CD4-positive, alpha-beta T cell (primary cell): ENCODE measurements at regions not wholly inside any gene's neighbourhood (a gene's known extent, or its start where the extent isn't known, plus 50 kb on each side); places are given as distances from the start of the nearest gene placed in this dataset.

Experiments used
- ATAC-seq: fragments of 200-7000 bp; cut with Tn5 transposase; one replicate; pipeline ENCODE4 v1.10.0; 2022; ENCODE audit warnings: mild to moderate bottlenecking; ENCODE audit not compliant: poor library complexity
- CTCF ChIA-PET: fragments of 350-600 bp; sonication (Branson Sonifier 250); formaldehyde crosslinking; loops from one replicate; lab custom pipeline; 2021; ENCODE audit warnings: antibody characterized with exemption, inconsistent platforms; lab: Charles Lee
- POLR2A ChIA-PET: fragments of 350-600 bp; sonication (Branson Sonifier 250); formaldehyde crosslinking; loops from one replicate; lab custom pipeline; 2021; ENCODE audit warnings: antibody characterized with exemption, inconsistent platforms; lab: Charles Lee
- DNase-seq, 14 experiments: peaks; one replicate each; pipeline ENCODE4 v3.0.0-alpha.2; 2013 to 2020; ENCODE audit warnings: mixed read lengths in 2 of 14
- H3K27ac ChIP-seq, 2 donors: one replicate each; pipeline versions ENCODE4 v1.5.1 to v1.7.0; 2013; ENCODE audit warnings: low read length in 2 of 2, low read depth in 1 of 2, mild to moderate bottlenecking in 1 of 2
- H3K27me3 ChIP-seq, 2 experiments: 1 replicate in 1 of 2; 2 replicates in 1 of 2; pipeline versions ENCODE4 v1.6.1 to v1.7.0; 2013; ENCODE audit warnings: low read length in 2 of 2, control low read depth in 1 of 2, mild to moderate bottlenecking in 1 of 2, moderate library complexity in 1 of 2; ENCODE audit not compliant: insufficient read depth in 2 of 2, control insufficient read depth in 1 of 2
- H3K36me3 ChIP-seq: one replicate; pipeline ENCODE4 v1.6.1; 2013; ENCODE audit warnings: low read length, control low read depth; ENCODE audit not compliant: insufficient read depth
- H3K4me1 ChIP-seq: one replicate; pipeline ENCODE4 v1.6.1; 2013; ENCODE audit warnings: low read length, control low read depth; ENCODE audit not compliant: insufficient read depth
- H3K4me3 ChIP-seq: one replicate; pipeline ENCODE4 v1.5.1; 2013; ENCODE audit warnings: mild to moderate bottlenecking, low read length, moderate library complexity
- H3K9me3 ChIP-seq, 2 experiments: 1 replicate in 1 of 2; 2 replicates in 1 of 2; pipeline versions ENCODE4 v1.6.1 to v1.7.0; 2013; ENCODE audit warnings: low read length in 2 of 2, mild to moderate bottlenecking in 2 of 2, control low read depth in 1 of 2, moderate library complexity in 1 of 2; ENCODE audit not compliant: control insufficient read depth in 1 of 2, insufficient read depth in 1 of 2
- H3K27ac Mint-ChIP-seq: one replicate; pipeline ENCODE4 v1.8.0; 2020; ENCODE audit warnings: mixed read lengths
- H3K27me3 Mint-ChIP-seq: one replicate; pipeline ENCODE4 v1.8.0; 2021; ENCODE audit warnings: mixed read lengths
- H3K36me3 Mint-ChIP-seq: one replicate; pipeline ENCODE4 v1.8.0; 2021; ENCODE audit warnings: low read depth, mixed read lengths
- H3K4me1 Mint-ChIP-seq: one replicate; pipeline ENCODE4 v1.8.0; 2021; ENCODE audit warnings: low read depth, mixed read lengths
- H3K4me3 Mint-ChIP-seq: one replicate; pipeline ENCODE4 v1.8.0; 2020; ENCODE audit warnings: mild to moderate bottlenecking, mixed read lengths
- H3K9me3 Mint-ChIP-seq: one replicate; pipeline ENCODE4 v1.8.0; 2020; ENCODE audit warnings: mixed read lengths
- CTCF ChIP-seq: fragments of 200-600 bp; IDR thresholded peaks from one replicate; pipeline ENCODE4 v1.8.0; 2022; ENCODE audit warnings: antibody characterized with exemption, mild to moderate bottlenecking
- intact Hi-C, 2 experiments: fragments of 100-400 bp; cut with DNase I in 1 of 2; cut with micrococcal nuclease in 1 of 2; formaldehyde crosslinking; loops; one replicate each; pipeline versions ENCODE4 v1.15.1 to v1.9.0; 2023 to 2025; cut with DNase I, micrococcal nuclease

DNA sequence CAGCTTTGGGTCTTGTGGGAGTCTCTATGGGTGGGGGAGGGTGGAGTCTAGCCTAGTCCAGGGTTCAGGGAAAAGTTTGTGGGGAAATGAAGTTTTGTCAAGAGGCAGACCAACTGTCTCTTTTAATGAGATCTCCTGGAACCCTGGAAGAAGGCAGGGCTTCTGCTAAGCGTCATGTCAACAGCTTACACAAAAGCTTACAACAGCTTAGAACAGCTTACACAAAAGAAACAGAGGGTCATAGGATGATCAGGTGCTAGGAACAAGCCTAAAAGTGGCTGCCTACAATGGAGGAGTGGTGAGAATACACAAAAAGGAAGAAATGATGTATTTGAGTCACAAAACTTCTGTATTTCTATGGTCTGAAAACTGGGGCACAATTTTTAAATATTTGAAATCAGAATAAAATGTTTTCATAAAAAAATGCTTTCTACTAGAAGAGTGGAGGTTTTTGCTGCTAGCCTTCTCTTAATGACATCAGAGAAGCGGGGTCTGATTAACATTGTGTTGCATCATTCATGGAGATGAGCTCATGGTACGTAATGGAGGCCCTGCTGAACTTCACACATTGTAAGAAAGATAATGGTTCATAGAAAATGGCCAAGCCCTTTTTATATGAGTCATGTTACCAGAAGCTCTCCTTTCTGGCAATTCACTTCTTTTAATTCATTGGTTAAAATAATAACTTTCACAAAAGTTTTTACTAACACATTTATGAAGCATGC is 351.0 kb downstream of the PIK3C3 start:
- H3K27me3 ChIP-seq = no peaks in the 10 kb centered on the region
- intact Hi-C loops = no loop called here
- Mint-ChIP-seq H3K4me1 (no peaks in the 10 kb centered on the region), H3K36me3 (no peaks in the 10 kb centered on the region), H3K27ac (no peak overlapping the region), H3K9me3 (peaks cover 2% of the 10 kb centered on the region), H3K4me3 (no peak overlapping the region), H3K27me3 (no peaks in the 10 kb centered on the region)
- H3K4me3 ChIP-seq = no peak overlapping the region
- H3K9me3 ChIP-seq = no peaks in the 10 kb centered on the region
- ATAC-seq = no peak
- DNase-seq = no peak
- CTCF ChIA-PET = no interaction called here
- H3K27ac ChIP-seq = no peak overlapping the region
- no peaks in the 10 kb centered on the region for H3K4me1 ChIP-seq
- no peak for TF ChIP-seq CTCF
- POLR2A ChIA-PET = no interaction called here
- no peaks in the 10 kb centered on the region for H3K36me3 ChIP-seq

- DNase-seq (no peak), ATAC-seq (no peak)
- Histone ChIP-seq H3K27ac (no peak overlapping the region), H3K36me3 (no peaks in the 10 kb centered on the region), H3K4me1 (no peaks in the 10 kb centered on the region), H3K4me3 (no peak overlapping the region), H3K9me3 (no peaks in the 10 kb centered on the region), H3K27me3 (no peaks in the 10 kb centered on the region)
- peaks cover 2% of the 10 kb centered on the region for H3K9me3 Mint-ChIP-seq
- no peak for TF ChIP-seq CTCF
- intact Hi-C loops = no loop called here
- ChIA-PET CTCF (interaction anchor here (1.2 kb wide), 1 partner anchor 8 kb away, joined by 3 read pairs; no protein-coding TSS in a partner anchor), POLR2A (no interaction called here)
- no peaks in the 10 kb centered on the region for H3K27me3 Mint-ChIP-seq
- H3K4me1 Mint-ChIP-seq = no peaks in the 10 kb centered on the region
- H3K36me3 Mint-ChIP-seq = no peaks in the 10 kb centered on the region
- H3K27ac Mint-ChIP-seq = no peak overlapping the region
- H3K4me3 Mint-ChIP-seq = no peak overlapping the region
Measured at GRCh38 chr18:42306594-42306980, 351.6 kb downstream of the PIK3C3 start.

DNA sequence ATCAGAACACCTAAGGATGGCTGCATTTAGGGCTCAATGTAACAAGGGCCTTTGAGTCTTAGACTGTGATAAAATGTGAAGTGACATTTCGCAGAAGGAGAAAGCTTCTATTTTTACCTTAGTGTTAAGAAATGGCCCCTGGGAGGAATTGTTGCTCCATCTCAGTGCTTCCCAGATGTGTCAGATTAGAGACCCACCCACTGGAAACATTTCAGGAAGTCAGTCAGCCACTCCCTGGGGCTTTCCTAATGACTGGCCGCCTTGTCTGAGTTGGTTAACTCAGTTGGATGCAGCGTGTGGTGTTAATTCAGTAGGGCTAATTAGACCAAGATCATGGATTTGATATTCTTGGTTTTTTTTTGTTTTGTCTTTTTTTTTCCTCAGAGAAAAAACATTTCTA is 355.9 kb downstream of the PIK3C3 start:
- DNase-seq = peak in 1 of 14 experiments; percentile 11
- Histone ChIP-seq H3K36me3 (no peaks in the 10 kb centered on the region), H3K4me3 (no peak overlapping the region), H3K27me3 (no peaks in the 10 kb centered on the region), H3K27ac (no peak overlapping the region), H3K9me3 (no peaks in the 10 kb centered on the region), H3K4me1 (no peaks in the 10 kb centered on the region)
- Mint-ChIP-seq H3K9me3 (peaks cover 2% of the 10 kb centered on the region), H3K36me3 (no peaks in the 10 kb centered on the region), H3K4me3 (no peak overlapping the region), H3K27ac (no peak overlapping the region), H3K27me3 (no peaks in the 10 kb centered on the region), H3K4me1 (no peaks in the 10 kb centered on the region)
- TF ChIP-seq CTCF = no peak
- ChIA-PET POLR2A (no interaction called here), CTCF (no interaction called here)
- intact Hi-C loops = no loop called here
- no peak for ATAC-seq
